ENCODE measurements at regions not wholly inside any gene's neighbourhood (a gene's known extent, or its start where the extent isn't known, plus 50 kb on each side); places are given as distances from the start of the nearest gene placed in this dataset.

DNA sequence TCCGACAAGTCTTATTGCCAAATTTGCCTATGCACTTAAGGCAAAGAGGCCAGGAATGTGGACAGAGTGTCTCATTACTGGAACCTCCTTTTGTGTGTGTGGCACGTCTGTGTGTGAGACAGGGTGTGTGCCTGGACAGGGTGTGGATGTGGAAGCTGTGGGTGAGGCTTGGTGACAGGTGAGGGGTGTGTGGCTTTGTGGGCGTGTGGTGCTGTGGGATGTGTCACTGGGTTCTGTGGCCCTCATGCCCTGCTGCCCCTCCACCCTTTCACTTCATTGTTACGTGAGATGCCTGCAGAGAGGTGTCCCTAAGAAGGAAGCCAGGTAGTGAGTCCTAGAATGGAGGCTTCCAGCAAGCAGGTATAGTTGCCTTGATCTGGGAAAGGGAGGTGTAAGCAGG is 244.0 kb upstream of the CHRNA7 start:
- Histone ChIP-seq H3K4me1 (ENCODE audit: control insufficient read depth in 2 of 2, insufficient read depth in 2 of 2, low read length in 2 of 2) (no peaks in the 10 kb centered on the region), H3K9me3 (ENCODE audit: control extremely low read depth in 1 of 3, control insufficient read depth in 2 of 3, insufficient read depth in 1 of 3, low read length in 2 of 3) (no peaks in the 10 kb centered on the region), H3K79me2 (ENCODE audit: control insufficient read depth, insufficient read depth, low read length) (no peaks in the 10 kb centered on the region), H3K4me3 (ENCODE audit: control extremely low read depth in 1 of 5, extremely low read depth in 1 of 5, insufficient read depth in 1 of 5, low read depth in 2 of 5, low read length in 4 of 5) (no peak overlapping the region), H3K27me3 (replicated peaks in 1 of 4; ENCODE audit: control extremely low read depth in 1 of 4, control insufficient read depth in 3 of 4, insufficient read depth in 4 of 4, low read length in 3 of 4) (no peaks in the 10 kb centered on the region), H3K27ac (ENCODE audit: low read length in 2 of 2) (no peak overlapping the region), H4K20me1 (ENCODE audit: control insufficient read depth, insufficient read depth, low read length, poor library complexity, severe bottlenecking) (no peaks in the 10 kb centered on the region), H3K4me2 (replicated peaks; ENCODE audit: low read depth, low read length, poor library complexity, severe bottlenecking) (no peak overlapping the region), H3K9ac (ENCODE audit: low read length) (no peak overlapping the region), H3K36me3 (replicated peaks in 1 of 2; ENCODE audit: control extremely low read depth in 1 of 2, control insufficient read depth in 1 of 2, extremely low read depth in 1 of 2, insufficient read depth in 2 of 2, low read length in 1 of 2) (no peaks in the 10 kb centered on the region), H2AFZ (ENCODE audit: insufficient read depth, low read depth, low read length, poor library complexity, severe bottlenecking) (no peak overlapping the region)
- Mint-ChIP-seq H3K27me3 (no peaks in the 10 kb centered on the region), H3K4me3 (no peak overlapping the region), H3K9me3 (ENCODE audit: insufficient read depth) (no peaks in the 10 kb centered on the region), H3K27ac (no peak overlapping the region), H3K4me1 (no peaks in the 10 kb centered on the region)
- ChIA-PET POLR2A (no interaction called here), CTCF (no interaction called here)
- intact Hi-C loops (cut with micrococcal nuclease): no loop called here
- no peak for DNase-seq
- ATAC-seq (ENCODE audit: low read depth): no peak
- 94% methylated on average over 2 of the region's 4 CpGs for WGBS (ENCODE audit: insufficient coverage)
- no peak for TF ChIP-seq EZH2 (IDR thresholded peaks at IDR 0.05; ENCODE audit: borderline replicate concordance, insufficient read depth, low read depth, low read length, poor library complexity, severe bottlenecking)
- TF ChIP-seq, protein P1, sequence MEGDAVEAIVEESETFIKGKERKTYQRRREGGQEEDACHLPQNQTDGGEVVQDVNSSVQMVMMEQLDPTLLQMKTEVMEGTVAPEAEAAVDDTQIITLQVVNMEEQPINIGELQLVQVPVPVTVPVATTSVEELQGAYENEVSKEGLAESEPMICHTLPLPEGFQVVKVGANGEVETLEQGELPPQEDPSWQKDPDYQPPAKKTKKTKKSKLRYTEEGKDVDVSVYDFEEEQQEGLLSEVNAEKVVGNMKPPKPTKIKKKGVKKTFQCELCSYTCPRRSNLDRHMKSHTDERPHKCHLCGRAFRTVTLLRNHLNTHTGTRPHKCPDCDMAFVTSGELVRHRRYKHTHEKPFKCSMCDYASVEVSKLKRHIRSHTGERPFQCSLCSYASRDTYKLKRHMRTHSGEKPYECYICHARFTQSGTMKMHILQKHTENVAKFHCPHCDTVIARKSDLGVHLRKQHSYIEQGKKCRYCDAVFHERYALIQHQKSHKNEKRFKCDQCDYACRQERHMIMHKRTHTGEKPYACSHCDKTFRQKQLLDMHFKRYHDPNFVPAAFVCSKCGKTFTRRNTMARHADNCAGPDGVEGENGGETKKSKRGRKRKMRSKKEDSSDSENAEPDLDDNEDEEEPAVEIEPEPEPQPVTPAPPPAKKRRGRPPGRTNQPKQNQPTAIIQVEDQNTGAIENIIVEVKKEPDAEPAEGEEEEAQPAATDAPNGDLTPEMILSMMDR (IDR thresholded peaks at IDR 0.05): no peak

DNA sequence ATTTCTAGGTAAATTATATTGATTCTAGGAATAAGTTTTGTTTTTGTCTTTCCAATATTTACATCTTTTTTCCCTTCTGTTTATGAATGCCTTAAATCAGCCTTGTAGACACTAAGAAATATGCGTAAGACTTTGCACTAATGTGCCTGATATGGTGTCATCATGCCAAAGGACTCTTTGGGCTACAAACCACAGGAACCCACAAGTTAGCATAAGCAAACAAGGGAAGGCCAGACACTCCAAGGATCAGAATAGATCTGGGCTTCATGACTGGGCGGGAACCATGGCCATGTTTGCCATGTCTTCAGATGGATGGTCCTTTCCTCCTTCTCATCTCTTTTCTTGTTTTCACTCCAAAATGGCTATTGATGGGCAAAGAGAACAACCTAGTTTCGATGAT is 242.2 kb upstream of the CHRNA7 start:
- no peak overlapping the region for H2AFZ ChIP-seq (ENCODE audit: insufficient read depth, low read depth, low read length, poor library complexity, severe bottlenecking)
- no peak overlapping the region for H3K4me3 ChIP-seq (ENCODE audit: control extremely low read depth in 1 of 5, extremely low read depth in 1 of 5, insufficient read depth in 1 of 5, low read depth in 2 of 5, low read length in 4 of 5)
- H3K27ac ChIP-seq (ENCODE audit: low read length in 2 of 2): no peak overlapping the region
- ATAC-seq (ENCODE audit: low read depth) (no peak), DNase-seq (no peak)
- Mint-ChIP-seq H3K4me3 (no peak overlapping the region), H3K27ac (no peak overlapping the region), H3K4me1 (no peaks in the 10 kb centered on the region), H3K27me3 (peaks cover under 1% of the 10 kb centered on the region), H3K9me3 (ENCODE audit: insufficient read depth) (no peaks in the 10 kb centered on the region)
- H3K27me3 ChIP-seq (replicated peaks in 1 of 4; ENCODE audit: control extremely low read depth in 1 of 4, control insufficient read depth in 3 of 4, insufficient read depth in 4 of 4, low read length in 3 of 4): no peaks in the 10 kb centered on the region
- intact Hi-C loops (cut with micrococcal nuclease): no loop called here
- WGBS (ENCODE audit: insufficient coverage): 50% methylated on average over 2 of the region's 3 CpGs
- H4K20me1 ChIP-seq (ENCODE audit: control insufficient read depth, insufficient read depth, low read length, poor library complexity, severe bottlenecking): no peaks in the 10 kb centered on the region
- TF ChIP-seq, protein P1 (IDR thresholded peaks at IDR 0.05): no peak
- TF ChIP-seq EZH2 (IDR thresholded peaks at IDR 0.05; ENCODE audit: borderline replicate concordance, insufficient read depth, low read depth, low read length, poor library complexity, severe bottlenecking): no peak
- no peaks in the 10 kb centered on the region for H3K79me2 ChIP-seq (ENCODE audit: control insufficient read depth, insufficient read depth, low read length)
- H3K4me1 ChIP-seq (ENCODE audit: control insufficient read depth in 2 of 2, insufficient read depth in 2 of 2, low read length in 2 of 2): no peaks in the 10 kb centered on the region
- no peaks in the 10 kb centered on the region for H3K36me3 ChIP-seq (replicated peaks in 1 of 2; ENCODE audit: control extremely low read depth in 1 of 2, control insufficient read depth in 1 of 2, extremely low read depth in 1 of 2, insufficient read depth in 2 of 2, low read length in 1 of 2)
- H3K9me3 ChIP-seq (ENCODE audit: control extremely low read depth in 1 of 3, control insufficient read depth in 2 of 3, insufficient read depth in 1 of 3, low read length in 2 of 3): no peaks in the 10 kb centered on the region
- no peak overlapping the region for H3K9ac ChIP-seq (ENCODE audit: low read length)
- ChIA-PET CTCF (no interaction called here), POLR2A (no interaction called here)
- H3K4me2 ChIP-seq (replicated peaks; ENCODE audit: low read depth, low read length, poor library complexity, severe bottlenecking): no peak overlapping the region

All from B cell (primary cell).